Raji (cell line): ENCODE measurements at regions not wholly inside any gene's neighbourhood (a gene's known extent, or its start where the extent isn't known, plus 50 kb on each side); places are given as distances from the start of the nearest gene placed in this dataset.

Experiments
- POLR2A ChIP-seq: IDR thresholded peaks from 2 replicates; pipeline ENCODE4 v1.6.1; 2011; ENCODE audit warnings: low read depth, low read length, control low read depth; ENCODE audit not compliant: insufficient read depth

DNA sequence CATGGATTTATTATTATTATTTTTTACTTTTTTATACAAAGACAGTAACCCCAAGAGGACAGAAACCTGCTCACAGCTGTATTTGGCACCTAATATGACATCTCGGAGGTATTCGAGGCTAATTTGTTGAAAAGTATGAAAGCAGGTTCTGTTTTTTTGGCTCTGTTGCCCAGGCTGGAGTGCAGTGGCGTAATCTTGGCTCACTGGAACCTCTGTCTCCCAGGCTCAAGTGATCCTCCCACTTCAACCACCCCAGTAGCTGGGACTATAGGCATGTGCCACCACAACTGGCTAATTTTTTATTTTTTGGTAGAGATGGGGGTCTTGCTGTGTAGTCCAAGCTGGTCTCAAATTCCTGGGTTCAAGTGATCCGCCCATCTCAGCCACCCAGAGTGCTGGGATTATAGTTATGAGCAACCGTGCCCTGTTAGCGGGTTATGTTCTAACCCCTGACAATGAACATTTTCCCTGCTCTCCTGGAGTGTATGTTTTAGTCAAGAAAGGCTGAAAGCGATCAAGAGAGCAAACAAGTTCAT, 53.7 kb upstream of the ZNF217 start:
- no peak for TF ChIP-seq POLR2A

GRCh38 chr20:53646550-53646949, 52.9 kb upstream of the ZNF217 start:
- TF ChIP-seq POLR2A, result no peak

DNA sequence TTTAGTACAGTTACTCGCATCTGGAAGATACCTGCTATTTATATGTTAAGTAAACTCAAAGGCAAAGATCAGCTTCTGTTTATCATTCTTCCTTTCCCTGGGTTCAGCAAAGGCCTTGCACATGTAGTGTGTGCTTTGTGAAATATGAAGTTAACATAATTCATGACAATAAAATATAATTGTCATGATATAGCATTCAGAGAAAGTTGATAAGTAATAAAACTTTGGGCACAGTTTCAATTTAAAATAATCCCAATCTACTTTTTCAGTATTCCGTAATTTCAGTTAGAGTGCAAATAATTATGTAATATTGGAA, 51.9 kb upstream of the ZNF217 start:
- TF ChIP-seq POLR2A, result no peak
